ENCODE measurements at regions not wholly inside any gene's neighbourhood (a gene's known extent, or its start where the extent isn't known, plus 50 kb on each side); places are given as distances from the start of the nearest gene placed in this dataset.

DNA sequence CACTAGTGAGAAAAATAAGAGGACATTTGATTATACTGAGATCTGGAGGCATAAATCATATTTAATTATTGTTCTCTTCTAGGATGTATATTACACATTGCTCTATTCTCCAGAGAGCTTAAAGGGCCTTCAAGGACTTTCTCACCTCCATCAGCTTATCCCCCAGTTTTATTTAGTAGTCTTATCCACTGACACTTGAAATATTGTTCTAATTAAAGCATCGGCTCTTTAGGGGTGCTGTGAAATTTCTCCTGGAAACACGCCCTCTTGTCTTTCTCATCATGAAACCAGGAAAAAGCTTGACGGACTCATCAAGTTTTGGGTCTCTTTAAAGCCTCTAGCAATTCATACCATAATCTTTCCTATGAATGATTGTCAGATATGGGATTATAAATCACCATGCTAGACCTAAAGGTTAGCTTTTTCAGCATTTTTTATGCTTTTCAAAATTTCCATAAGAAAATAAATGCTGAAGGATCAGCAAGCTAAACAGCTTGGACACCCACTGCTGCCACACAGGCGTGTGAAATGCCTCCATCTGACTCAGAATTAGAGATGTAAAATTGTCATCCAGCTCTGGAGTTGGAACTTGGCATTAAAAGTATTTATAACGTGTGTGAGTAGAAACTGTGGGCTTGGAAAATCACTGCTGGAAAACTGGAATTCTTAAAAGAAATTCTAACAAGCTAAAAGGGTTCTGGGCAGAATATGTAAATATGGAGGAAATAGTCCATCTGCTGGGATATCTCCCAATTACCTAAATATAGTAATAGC is 216.3 kb downstream of the CHRM2 start:
- intact Hi-C loops (cut with DNase I; ENCODE audit: low total_unique reads) = no loop called here
- Histone ChIP-seq H3K27me3 (no peaks in the 10 kb centered on the region), H3K4me3 (no peak overlapping the region), H3K4me1 (no peaks in the 10 kb centered on the region), H3K27ac (no peak overlapping the region), H3K36me3 (no peaks in the 10 kb centered on the region), H3K9me3 (no peaks in the 10 kb centered on the region)
- TF ChIP-seq POLR2A (IDR thresholded peaks at IDR 0.05) = no peak
- TF ChIP-seq, protein P1, sequence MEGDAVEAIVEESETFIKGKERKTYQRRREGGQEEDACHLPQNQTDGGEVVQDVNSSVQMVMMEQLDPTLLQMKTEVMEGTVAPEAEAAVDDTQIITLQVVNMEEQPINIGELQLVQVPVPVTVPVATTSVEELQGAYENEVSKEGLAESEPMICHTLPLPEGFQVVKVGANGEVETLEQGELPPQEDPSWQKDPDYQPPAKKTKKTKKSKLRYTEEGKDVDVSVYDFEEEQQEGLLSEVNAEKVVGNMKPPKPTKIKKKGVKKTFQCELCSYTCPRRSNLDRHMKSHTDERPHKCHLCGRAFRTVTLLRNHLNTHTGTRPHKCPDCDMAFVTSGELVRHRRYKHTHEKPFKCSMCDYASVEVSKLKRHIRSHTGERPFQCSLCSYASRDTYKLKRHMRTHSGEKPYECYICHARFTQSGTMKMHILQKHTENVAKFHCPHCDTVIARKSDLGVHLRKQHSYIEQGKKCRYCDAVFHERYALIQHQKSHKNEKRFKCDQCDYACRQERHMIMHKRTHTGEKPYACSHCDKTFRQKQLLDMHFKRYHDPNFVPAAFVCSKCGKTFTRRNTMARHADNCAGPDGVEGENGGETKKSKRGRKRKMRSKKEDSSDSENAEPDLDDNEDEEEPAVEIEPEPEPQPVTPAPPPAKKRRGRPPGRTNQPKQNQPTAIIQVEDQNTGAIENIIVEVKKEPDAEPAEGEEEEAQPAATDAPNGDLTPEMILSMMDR (IDR thresholded peaks at IDR 0.05) = no peak
- no peak for DNase-seq (ENCODE audit: low spot score in 2 of 2)

DNA sequence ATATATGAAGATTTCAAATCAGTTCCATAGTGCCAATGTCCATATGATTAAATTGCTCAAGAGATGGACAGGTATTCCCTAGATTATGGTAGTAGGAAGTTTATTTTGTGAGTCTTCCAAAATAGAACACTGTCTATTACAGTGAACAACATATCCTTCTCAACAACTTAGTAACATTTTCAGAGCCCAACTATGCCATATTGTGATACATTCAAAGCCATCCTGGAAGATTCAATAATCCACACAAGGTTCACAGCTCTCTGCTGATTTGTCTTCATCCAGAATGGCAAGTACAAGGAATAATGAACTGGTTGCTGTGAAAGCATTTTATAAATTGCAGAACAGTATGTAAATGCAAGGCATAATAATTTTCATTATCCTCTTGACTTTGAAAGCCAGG is 213.9 kb downstream of the CHRM2 start:
- Histone ChIP-seq H3K9me3 (no peaks in the 10 kb centered on the region), H3K36me3 (no peaks in the 10 kb centered on the region), H3K4me1 (no peaks in the 10 kb centered on the region), H3K27ac (no peak overlapping the region), H3K4me3 (no peak overlapping the region), H3K27me3 (no peaks in the 10 kb centered on the region)
- intact Hi-C loops (cut with DNase I; ENCODE audit: low total_unique reads) = no loop called here
- TF ChIP-seq, protein P1 (IDR thresholded peaks at IDR 0.05) = no peak
- TF ChIP-seq POLR2AphosphoS5 (IDR thresholded peaks at IDR 0.05) (no peak), POLR2A (IDR thresholded peaks at IDR 0.05) (no peak)
- DNase-seq (ENCODE audit: low spot score in 2 of 2) = no peak

DNA sequence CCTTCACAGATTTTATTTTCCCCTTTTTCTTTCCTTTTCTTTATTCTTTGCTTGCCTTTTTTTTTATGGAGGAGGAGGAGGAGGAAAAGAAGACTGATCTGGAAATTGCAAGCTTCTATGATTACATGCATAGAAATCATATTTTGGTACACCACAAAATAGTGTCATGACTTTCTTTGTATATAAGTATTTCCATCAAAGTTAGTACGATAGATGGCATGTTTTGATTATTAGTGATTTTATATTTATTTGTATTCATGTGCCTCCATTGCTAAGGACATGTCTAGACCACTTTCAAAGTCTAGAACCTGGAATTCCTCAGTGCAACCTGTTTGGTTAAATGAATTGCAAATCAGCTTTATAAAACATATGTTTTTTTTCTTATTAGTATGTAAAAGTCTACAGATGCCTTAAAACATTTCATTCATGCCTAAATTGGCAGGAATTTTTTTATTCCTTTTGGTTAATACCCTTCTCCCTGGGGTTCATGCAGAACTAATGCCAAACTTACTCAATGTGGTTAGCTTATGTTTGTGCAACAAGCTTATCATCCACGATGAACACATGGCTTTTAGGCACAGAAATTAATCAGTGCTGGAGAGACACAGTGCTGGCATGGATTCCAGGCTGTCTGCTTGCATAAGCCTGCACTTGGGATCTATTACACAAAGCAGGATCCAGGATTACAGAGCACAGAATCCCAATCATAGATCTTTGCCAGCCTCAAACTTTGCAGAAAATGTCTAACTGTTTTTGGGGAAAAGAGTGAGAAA is 213.1 kb downstream of the CHRM2 start:
- H3K9me3 ChIP-seq = no peaks in the 10 kb centered on the region
- H3K27ac ChIP-seq = no peak overlapping the region
- no peaks in the 10 kb centered on the region for H3K27me3 ChIP-seq
- intact Hi-C loops (cut with DNase I; ENCODE audit: low total_unique reads) = no loop called here
- H3K4me3 ChIP-seq = no peak overlapping the region
- DNase-seq (ENCODE audit: low spot score in 2 of 2) = no peak
- TF ChIP-seq, protein P1 (IDR thresholded peaks at IDR 0.05) = no peak
- no peak for TF ChIP-seq POLR2A (IDR thresholded peaks at IDR 0.05)
- H3K4me1 ChIP-seq = no peaks in the 10 kb centered on the region
- H3K36me3 ChIP-seq = no peaks in the 10 kb centered on the region

DNA sequence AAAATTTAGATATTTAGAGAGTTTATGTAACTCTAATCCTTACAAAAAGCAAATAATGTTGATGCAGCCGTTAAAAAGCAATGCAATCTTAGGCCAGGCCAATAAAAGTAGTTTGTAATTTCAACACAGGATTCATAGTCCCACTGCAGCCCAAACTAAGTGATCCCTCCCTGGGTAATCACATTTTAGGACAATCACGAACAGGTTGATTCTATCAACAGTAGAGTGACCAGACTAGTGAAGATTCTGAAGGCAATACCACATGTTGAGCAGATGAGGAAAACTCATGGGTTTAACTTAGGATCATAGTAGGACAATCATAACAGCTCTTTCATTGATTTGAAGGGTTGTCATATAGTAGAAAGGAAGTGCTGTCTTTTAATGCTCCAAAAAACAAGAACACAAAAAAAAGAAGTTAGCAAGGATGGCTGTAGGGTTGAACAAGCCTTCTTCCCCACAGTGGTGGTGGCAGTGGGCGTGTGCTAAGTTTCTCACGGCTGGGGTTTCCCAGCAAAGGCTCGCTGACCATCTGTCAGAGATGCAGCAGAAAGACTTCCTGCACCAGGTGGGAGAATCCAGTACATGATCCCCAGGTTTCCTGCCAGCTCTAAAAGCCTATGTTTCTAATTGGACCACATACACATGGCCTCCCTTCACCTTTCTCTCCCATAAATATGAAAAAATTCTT is 212.2 kb downstream of the CHRM2 start:
- no peak for DNase-seq (ENCODE audit: low spot score in 2 of 2)
- TF ChIP-seq POLR2A (IDR thresholded peaks at IDR 0.05) = no peak
- TF ChIP-seq POLR2AphosphoS5 (IDR thresholded peaks at IDR 0.05) = no peak
- TF ChIP-seq, protein P1 (IDR thresholded peaks at IDR 0.05) = no peak

DNA sequence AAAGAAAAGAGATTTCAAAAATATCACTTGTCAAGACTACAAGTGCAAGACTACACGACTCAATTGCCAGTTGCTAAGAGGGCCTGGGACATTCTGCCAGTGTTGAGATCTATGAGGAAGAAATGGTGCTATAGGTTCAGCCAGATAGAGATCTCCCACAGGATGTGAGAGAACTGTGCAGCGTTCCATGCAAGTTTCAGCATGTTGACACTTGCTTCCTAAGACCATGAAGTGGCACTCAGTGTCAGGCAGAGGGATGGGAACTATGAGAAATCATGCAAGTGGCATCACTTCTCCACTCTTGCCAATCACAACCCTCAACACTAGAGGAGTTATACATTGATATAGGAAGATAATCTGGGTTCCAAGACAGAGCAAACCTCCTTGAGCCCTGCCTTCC is 210.3 kb downstream of the CHRM2 start:
- TF ChIP-seq, protein P1 (IDR thresholded peaks at IDR 0.05) = no peak
- no peak for TF ChIP-seq POLR2AphosphoS5 (IDR thresholded peaks at IDR 0.05)
- TF ChIP-seq POLR2A (IDR thresholded peaks at IDR 0.05) = no peak
- no peaks in the 10 kb centered on the region for H3K36me3 ChIP-seq
- intact Hi-C loops (cut with DNase I; ENCODE audit: low total_unique reads) = no loop called here

More for the DNA sequence above, 212.2 kb downstream of the CHRM2 start:
- Histone ChIP-seq H3K27me3 (no peaks in the 10 kb centered on the region), H3K36me3 (no peaks in the 10 kb centered on the region), H3K9me3 (no peaks in the 10 kb centered on the region), H3K4me1 (no peaks in the 10 kb centered on the region), H3K4me3 (no peak overlapping the region), H3K27ac (no peak overlapping the region)
- intact Hi-C loops (cut with DNase I; ENCODE audit: low total_unique reads) = no loop called here

More for the DNA sequence above, 210.3 kb downstream of the CHRM2 start:
- no peak for DNase-seq (ENCODE audit: low spot score in 2 of 2)
- no peaks in the 10 kb centered on the region for H3K4me1 ChIP-seq
- no peaks in the 10 kb centered on the region for H3K9me3 ChIP-seq
- H3K27me3 ChIP-seq = no peaks in the 10 kb centered on the region
- H3K27ac ChIP-seq = no peak overlapping the region
- H3K4me3 ChIP-seq = no peak overlapping the region

All from breast epithelium (tissue), 4 donors.